Thyroid gland (tissue), 4 donors: ENCODE measurements at regions not wholly inside any gene's neighbourhood (a gene's known extent, or its start where the extent isn't known, plus 50 kb on each side); places are given as distances from the start of the nearest gene placed in this dataset.

Experiments
- CTCF ChIP-seq, 6 experiments: fragments of 200-600 bp in 3 of 6; fragments of 450-650 bp in 3 of 6; sonication (generic) in 3 of 6; IDR thresholded peaks; one replicate each; pipeline ENCODE4 v1.5.1; 2016 to 2019; ENCODE audit warnings: antibody characterized with exemption in 6 of 6, mild to moderate bottlenecking in 2 of 6, inconsistent platforms in 1 of 6, moderate library complexity in 1 of 6
- POLR2A ChIP-seq, 2 donors: fragments of 450-650 bp; IDR thresholded peaks; one replicate each; pipeline ENCODE4 v1.6.1; 2017; ENCODE audit warnings: antibody characterized with exemption in 2 of 2, mild to moderate bottlenecking in 2 of 2, moderate library complexity in 1 of 2

GRCh38 chr5:63811286-63811685 is 151.0 kb downstream of the HTR1A start:
- TF ChIP-seq POLR2A (IDR thresholded peaks at IDR 0.05) (no peak), CTCF (IDR thresholded peaks at IDR 0.05) (no peak)
